Peyer's patch (tissue), 4 donors: ENCODE measurements at regions not wholly inside any gene's neighbourhood (a gene's known extent, or its start where the extent isn't known, plus 50 kb on each side); places are given as distances from the start of the nearest gene placed in this dataset.

Experiments used
- CTCF ChIP-seq, 6 experiments: fragments of 450-650 bp in 4 of 6; fragments of 200-600 bp in 2 of 6; sonication (generic) in 1 of 6; IDR thresholded peaks; one replicate each; pipeline ENCODE4 v1.5.1; 2017 to 2019; ENCODE audit warnings: antibody characterized with exemption in 6 of 6, mild to moderate bottlenecking in 3 of 6, moderate library complexity in 1 of 6
- POLR2A ChIP-seq, 2 donors: fragments of 450-650 bp; IDR thresholded peaks; one replicate each; pipeline ENCODE4 v1.5.1; 2017; ENCODE audit warnings: antibody characterized with exemption in 2 of 2, mild to moderate bottlenecking in 2 of 2, moderate library complexity in 2 of 2

- TF ChIP-seq CTCF (IDR thresholded peaks at IDR 0.05) = no peak
- TF ChIP-seq POLR2A (IDR thresholded peaks at IDR 0.05) = no peak
These were observed 88.6 kb upstream of the XYLT1 start for GRCh38 chr16:17559394-17559793.
